Coronary artery (tissue), 2 donors: ENCODE measurements at regions not wholly inside any gene's neighbourhood (a gene's known extent, or its start where the extent isn't known, plus 50 kb on each side); places are given as distances from the start of the nearest gene placed in this dataset.

Experiments used
- DNase-seq: peaks from one replicate; pipeline ENCODE4 v3.0.0-alpha.2; 2017; ENCODE audit warnings: low spot score
- H3K27ac ChIP-seq, 2 donors: fragments of 200-600 bp; sonication (generic); one replicate each; pipeline ENCODE4 v1.5.1; 2016 to 2019
- H3K4me3 ChIP-seq: fragments of 200-600 bp; sonication (generic); 2 replicates; pipeline ENCODE4 v1.5.1; 2016; ENCODE audit warnings: mild to moderate bottlenecking, moderate library complexity
- TF ChIP-seq, protein P1 (sequence below): fragments of 200-600 bp; sonication (generic); IDR thresholded peaks from one replicate; pipeline ENCODE4 v1.5.1; 2019; ENCODE audit warnings: antibody characterized with exemption

DNA sequence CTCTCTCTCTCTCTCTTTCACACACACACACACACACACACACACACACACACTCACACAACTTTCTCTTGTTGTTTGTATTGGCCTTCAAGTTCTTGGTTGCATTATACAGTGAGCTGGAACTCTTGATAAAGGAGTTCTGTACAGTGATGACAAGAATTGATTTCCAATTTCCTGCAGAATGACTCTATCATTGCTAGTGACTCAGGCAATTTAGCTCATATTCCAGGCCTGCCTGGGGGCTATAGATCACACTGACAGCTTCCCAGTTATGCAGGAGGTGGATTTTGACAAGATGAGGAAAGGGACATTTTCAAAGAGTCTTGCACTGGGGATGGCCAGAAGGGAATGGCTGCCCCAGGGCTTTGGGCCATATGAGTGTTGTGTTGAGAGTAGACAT is 508.8 kb downstream of the TYW1 start:
- no peak overlapping the region for H3K27ac ChIP-seq

DNA sequence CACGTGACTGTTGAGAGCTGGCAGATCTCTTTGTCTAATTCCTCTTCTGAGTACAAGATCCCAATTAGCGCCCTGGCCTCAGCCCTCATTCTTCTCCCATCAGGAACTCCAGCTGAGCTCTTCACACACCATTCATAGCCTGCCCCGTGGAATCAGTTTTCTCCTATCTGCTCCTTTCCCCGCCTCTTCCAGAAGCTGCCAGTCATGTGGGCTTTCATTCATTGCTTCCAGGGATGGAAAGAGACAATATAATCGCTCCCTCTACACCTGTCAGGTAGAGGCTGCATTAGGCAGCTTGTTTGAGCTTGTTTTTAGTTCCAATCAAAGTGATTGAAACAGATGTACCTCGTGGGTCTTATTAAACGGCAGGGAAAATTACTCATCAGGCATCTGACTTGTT is 515.8 kb downstream of the TYW1 start:
- H3K27ac ChIP-seq: no peak overlapping the region
- no peak overlapping the region for H3K4me3 ChIP-seq
- TF ChIP-seq, protein P1, sequence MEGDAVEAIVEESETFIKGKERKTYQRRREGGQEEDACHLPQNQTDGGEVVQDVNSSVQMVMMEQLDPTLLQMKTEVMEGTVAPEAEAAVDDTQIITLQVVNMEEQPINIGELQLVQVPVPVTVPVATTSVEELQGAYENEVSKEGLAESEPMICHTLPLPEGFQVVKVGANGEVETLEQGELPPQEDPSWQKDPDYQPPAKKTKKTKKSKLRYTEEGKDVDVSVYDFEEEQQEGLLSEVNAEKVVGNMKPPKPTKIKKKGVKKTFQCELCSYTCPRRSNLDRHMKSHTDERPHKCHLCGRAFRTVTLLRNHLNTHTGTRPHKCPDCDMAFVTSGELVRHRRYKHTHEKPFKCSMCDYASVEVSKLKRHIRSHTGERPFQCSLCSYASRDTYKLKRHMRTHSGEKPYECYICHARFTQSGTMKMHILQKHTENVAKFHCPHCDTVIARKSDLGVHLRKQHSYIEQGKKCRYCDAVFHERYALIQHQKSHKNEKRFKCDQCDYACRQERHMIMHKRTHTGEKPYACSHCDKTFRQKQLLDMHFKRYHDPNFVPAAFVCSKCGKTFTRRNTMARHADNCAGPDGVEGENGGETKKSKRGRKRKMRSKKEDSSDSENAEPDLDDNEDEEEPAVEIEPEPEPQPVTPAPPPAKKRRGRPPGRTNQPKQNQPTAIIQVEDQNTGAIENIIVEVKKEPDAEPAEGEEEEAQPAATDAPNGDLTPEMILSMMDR: no peak
- no peak for DNase-seq

More for the DNA sequence above, 508.8 kb downstream of the TYW1 start:
- TF ChIP-seq, protein P1: no peak
- no peak overlapping the region for H3K4me3 ChIP-seq
- DNase-seq: no peak

DNA sequence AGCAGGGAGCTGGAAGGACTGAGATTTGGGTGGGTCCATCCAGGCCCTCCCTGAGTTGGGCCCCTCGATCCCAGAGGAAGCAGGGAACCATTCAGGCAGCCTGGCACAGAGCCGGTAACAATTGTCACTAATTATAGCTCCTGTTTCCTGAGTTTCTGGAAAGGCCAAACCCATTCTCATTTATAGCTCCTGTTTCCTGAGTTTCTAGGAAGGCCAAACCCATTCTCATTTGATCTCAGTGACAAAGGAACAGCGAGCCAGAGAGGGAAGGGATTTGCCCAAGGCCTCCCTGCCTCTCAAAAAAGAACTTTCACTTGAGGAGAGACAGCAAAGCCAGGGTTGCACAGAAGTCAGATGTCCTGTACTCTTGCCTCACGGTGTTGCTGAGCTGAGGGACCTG is 521.9 kb downstream of the TYW1 start:
- Histone ChIP-seq H3K27ac (peak overlapping the region in 1 of 2 donors; percentile 4), H3K4me3 (no peak overlapping the region)
- TF ChIP-seq, protein P1: no peak
- no peak for DNase-seq

DNA sequence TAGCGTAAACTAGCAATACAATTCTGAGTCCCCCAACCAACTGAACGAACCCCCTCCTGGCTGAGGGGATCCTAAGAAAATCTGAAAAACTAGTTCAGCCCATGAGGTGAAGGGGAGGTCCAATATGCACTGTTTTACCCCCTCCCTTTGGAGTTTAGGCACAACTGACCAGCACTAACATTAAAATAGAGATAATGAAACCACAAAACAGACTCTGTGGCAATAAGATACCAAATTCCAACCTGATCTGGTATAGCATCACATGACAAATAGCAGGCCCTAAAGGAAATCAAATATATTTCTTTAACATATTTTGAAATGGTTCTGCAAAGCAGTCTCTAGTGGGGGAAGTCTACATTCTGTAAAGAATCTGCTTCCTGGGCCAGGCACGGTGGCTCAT is 522.5 kb downstream of the TYW1 start:
- DNase-seq: no peak
- no peak overlapping the region for H3K4me3 ChIP-seq
- H3K27ac ChIP-seq: peak overlapping the region in 1 of 2 donors; percentile 4
- TF ChIP-seq, protein P1: no peak

DNA sequence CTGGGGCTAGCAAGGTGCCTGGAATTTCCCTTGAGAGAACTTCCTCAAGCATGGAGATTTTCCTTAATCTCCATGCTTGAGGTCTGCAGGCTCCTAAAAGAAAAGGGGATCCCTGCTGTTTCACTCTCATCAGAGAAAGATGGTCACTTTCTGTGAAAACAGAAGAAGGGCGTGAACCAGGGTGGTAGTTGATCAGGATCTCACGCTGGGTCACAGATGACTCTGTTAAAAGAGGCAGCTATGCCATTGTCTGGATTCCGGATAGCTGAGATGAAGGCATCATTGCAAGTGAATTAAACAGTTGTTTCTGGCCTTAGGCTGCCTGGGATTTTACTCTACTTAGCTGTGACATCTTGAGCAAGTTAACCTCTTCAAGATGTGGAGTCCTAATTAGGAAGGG is 525.9 kb downstream of the TYW1 start:
- Histone ChIP-seq H3K27ac (no peak overlapping the region), H3K4me3 (no peak overlapping the region)
- DNase-seq: no peak
- TF ChIP-seq, protein P1: no peak

DNA sequence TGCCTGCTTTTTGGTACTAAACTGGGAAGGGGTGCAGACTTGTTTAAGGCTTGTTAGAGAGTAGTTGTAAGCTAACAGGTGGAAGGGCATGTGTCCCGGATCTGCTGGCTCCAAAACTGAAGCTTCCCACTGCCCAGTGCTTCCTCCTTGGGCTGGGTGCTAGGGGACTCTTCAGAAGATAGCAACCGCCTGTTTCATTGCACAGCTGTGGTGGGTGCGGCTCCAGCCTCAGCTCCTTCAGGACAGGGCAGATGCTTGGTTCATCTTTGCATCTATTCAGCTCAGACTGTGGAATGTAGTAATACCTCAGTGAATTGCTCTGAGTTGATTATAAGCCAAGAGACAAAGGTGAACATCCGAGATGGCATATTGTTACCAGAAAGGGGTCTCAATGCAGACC is 527.1 kb downstream of the TYW1 start:
- TF ChIP-seq, protein P1: no peak
- DNase-seq: no peak
- no peak overlapping the region for H3K4me3 ChIP-seq
- no peak overlapping the region for H3K27ac ChIP-seq

DNA sequence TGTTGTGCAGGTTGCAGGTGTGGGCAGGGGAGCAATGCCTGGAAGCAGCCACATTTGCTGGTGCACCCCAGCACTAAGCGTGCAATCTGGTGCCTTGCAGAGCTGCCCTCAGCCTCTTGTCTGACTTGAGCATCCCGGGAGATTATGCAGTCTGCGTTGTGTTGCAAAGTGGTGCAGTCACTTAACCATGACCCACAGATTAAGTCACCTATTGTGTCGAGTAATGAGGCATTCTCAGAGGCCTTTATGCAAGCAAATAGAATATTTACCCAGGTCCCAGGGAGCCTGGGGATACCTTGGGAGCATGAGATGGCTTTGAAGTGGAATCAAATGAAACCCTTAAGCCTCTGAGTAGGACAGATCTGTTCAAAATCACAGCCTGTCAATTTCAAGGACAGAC is 529.0 kb downstream of the TYW1 start:
- TF ChIP-seq, protein P1: no peak
- Histone ChIP-seq H3K4me3 (no peak overlapping the region), H3K27ac (no peak overlapping the region)
- no peak for DNase-seq
